H1 (cell line): ENCODE measurements at regions not wholly inside any gene's neighbourhood (a gene's known extent, or its start where the extent isn't known, plus 50 kb on each side); places are given as distances from the start of the nearest gene placed in this dataset.

Experiments
- BACH1 ChIP-seq: IDR thresholded peaks from 2 replicates; pipeline ENCODE4 v1.6.1; 2012; ENCODE audit warnings: low read length, improper control_type of control experiment
- HDAC6 ChIP-seq: IDR thresholded peaks from one replicate; pipeline ENCODE4 v1.7.1; 2012; ENCODE audit warnings: low read depth, mild to moderate bottlenecking, inconsistent platforms, low read length, moderate library complexity
- SP1 ChIP-seq: IDR thresholded peaks from 2 replicates; pipeline ENCODE4 v1.6.1; 2011; ENCODE audit warnings: low read depth, low read length
- SRF ChIP-seq: IDR thresholded peaks from 2 replicates; pipeline ENCODE4 v1.6.1; 2011; ENCODE audit warnings: mild to moderate bottlenecking, low read depth, low read length, moderate library complexity

- TF ChIP-seq HDAC6 (no peak), SP1 (no peak), SRF (no peak), BACH1 (no peak)
Measured at GRCh38 chr3:27044931-27045481, 324.2 kb downstream of the NEK10 start (continued).
